Activated T-cell treated with anti-CD3 and anti-CD28 coated beads, Interleukin-2, amount 50 U/mL, for 24 hours (primary cell): ENCODE measurements at regions not wholly inside any gene's neighbourhood (a gene's known extent, or its start where the extent isn't known, plus 50 kb on each side); places are given as distances from the start of the nearest gene placed in this dataset.

Experiments used
- DNase-seq: peaks from one replicate; pipeline ENCODE4 v3.0.0-alpha.2; 2020
- H3K27ac Mint-ChIP-seq: 2 replicates; pipeline ENCODE4 v1.8.0; 2020; ENCODE audit warnings: mild to moderate bottlenecking, mixed read lengths
- H3K27me3 Mint-ChIP-seq: 2 replicates; pipeline ENCODE4 v1.8.0; 2020; ENCODE audit warnings: mixed read lengths
- H3K36me3 Mint-ChIP-seq: 2 replicates; pipeline ENCODE4 v1.8.0; 2020; ENCODE audit warnings: low read depth, mixed read lengths
- H3K4me1 Mint-ChIP-seq: 2 replicates; pipeline ENCODE4 v1.8.0; 2020; ENCODE audit warnings: low read depth, mixed read lengths
- H3K4me3 Mint-ChIP-seq: 2 replicates; pipeline ENCODE4 v1.8.0; 2020; ENCODE audit warnings: mild to moderate bottlenecking, moderate library complexity, mixed read lengths
- H3K9me3 Mint-ChIP-seq: 2 replicates; pipeline ENCODE4 v1.8.0; 2020; ENCODE audit warnings: mixed read lengths

DNA sequence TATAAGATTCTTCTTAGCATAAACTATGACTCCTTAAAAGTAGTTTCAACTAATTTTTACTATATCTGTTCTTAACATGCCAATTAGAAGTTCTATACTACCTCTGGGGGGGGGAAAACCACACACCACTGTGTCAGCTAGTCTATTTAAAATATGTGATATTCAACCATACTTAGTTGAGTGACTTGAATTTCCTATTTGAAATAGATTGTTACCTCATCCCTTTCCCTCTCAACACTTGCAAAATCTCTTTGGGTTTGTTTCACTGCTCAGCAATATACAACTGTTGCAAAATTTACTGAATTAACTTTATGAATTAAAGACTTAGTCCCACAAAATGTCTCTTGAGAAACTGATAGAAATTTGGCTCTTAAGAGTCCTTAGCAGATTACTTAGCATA lies 151.1 kb upstream of the POU5F2 start:
- Mint-ChIP-seq H3K27ac (no peak overlapping the region), H3K36me3 (no peaks in the 10 kb centered on the region), H3K4me1 (peaks cover 5% of the 10 kb centered on the region), H3K9me3 (no peaks in the 10 kb centered on the region), H3K4me3 (no peak overlapping the region), H3K27me3 (no peaks in the 10 kb centered on the region)
- no peak for DNase-seq

DNA sequence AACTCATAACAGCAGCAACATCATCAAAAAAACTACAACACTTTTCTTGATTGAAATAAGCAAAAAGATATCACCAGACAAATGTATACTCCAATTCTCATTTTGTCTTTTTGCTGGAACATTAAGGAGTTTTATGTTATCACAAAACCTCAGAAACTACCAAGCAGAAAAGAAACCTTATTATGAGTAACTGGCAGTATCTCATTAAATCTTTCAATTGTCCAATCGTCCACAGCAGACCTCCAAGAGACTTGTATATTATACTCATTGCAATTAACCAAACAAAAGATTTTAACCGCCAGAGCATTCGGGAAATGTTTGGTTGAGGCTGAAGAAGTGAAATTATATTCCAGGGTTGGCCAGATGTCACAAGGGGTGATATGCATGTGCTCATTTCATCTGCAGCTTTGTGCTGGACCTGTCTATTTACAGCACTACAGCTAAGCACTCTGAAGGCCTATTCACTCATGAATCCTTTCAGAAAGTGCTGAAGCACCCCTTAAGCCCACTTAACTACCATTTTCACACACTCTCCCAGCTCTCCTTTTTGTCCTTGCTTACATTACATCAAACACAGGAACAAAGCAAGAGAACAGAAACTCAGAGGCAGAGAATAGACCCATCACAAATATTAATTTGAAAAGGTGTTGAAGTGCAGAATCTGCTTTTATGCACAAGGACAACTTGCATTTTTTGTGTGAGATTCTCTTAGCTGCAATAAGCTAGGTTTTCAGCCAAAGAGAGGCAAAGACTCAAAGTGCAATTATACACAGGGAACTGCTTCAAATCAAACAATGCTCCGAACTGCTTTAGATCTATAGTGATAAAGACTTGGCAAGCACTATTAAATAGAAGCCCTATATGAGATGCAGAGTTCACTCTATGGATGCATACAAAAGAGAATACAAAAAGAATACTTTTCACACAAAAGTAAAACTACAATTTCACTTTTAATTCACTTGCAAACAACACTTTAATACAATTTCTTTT lies 150.4 kb upstream of the POU5F2 start:
- H3K27ac Mint-ChIP-seq, result no peak overlapping the region
- no peaks in the 10 kb centered on the region for H3K36me3 Mint-ChIP-seq
- no peak overlapping the region for H3K4me3 Mint-ChIP-seq
- DNase-seq, result no peak
- H3K9me3 Mint-ChIP-seq, result no peaks in the 10 kb centered on the region
- H3K4me1 Mint-ChIP-seq, result peaks cover 10% of the 10 kb centered on the region
- no peaks in the 10 kb centered on the region for H3K27me3 Mint-ChIP-seq

DNA sequence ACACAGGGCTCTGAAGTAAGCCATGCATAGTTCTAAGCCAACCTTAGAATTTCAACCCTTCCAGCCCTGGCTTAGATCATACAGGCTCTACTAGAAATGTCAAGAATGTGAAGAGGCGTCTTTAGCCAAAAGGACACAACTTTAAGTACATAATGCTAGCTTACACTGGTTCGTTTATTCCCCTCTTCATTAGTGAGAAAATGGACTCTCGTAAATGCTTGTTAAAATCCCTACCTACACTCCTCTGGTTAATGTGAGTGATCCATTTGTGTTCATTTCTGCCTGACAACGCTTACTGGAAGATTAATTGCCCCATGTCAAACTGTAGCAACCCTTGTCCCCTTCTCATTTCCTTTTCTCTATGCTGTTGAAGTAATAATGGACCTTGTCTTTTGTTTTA lies 149.3 kb upstream of the POU5F2 start:
- H3K36me3 Mint-ChIP-seq, result no peaks in the 10 kb centered on the region
- no peaks in the 10 kb centered on the region for H3K27me3 Mint-ChIP-seq
- no peak for DNase-seq
- no peak overlapping the region for H3K4me3 Mint-ChIP-seq
- H3K9me3 Mint-ChIP-seq, result no peaks in the 10 kb centered on the region
- H3K27ac Mint-ChIP-seq, result no peak overlapping the region
- peaks cover 14% of the 10 kb centered on the region for H3K4me1 Mint-ChIP-seq

DNA sequence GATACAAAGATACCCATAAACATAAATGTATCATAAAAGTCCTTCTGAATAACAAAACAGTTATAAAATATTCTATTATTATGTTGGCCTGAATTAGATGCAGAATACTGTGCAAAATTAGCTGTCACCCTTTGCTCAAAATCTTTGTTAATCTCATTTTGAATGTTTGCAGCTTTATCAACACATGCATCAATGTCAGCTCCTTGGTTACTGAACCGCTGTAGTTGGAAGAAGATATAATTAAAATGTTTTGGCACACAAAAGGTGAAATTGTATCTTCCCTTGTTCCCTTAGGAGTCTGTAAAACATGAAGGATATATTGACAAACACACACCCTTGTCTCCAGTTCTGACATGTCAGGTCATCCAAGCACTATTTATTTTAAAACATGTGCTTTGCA lies 146.3 kb upstream of the POU5F2 start:
- DNase-seq, result no peak
- Mint-ChIP-seq H3K4me1 (peaks cover 15% of the 10 kb centered on the region), H3K36me3 (no peaks in the 10 kb centered on the region), H3K27me3 (no peaks in the 10 kb centered on the region), H3K4me3 (no peak overlapping the region), H3K9me3 (no peaks in the 10 kb centered on the region), H3K27ac (peak overlapping the region; percentile 1)

DNA sequence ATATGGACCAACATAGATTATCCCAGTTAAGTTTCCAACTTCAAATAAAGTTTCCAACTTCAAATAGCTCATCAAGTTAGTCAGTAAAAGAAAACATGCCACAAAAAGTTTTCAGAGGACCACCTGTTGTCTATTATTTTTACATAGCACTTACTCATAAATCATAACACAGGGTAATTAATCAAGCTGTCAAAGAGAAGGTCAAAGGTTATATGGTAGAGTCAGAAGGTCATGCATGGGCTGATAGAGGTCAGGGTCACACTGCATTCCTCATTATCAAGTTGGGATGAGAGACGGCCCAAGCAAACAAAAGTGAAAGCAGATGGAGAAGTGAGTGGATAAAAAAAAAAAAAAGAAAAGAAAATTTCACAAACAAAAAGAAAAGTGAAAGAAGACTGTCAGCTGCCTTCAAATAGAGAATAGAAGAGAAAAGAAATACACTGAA lies 145.5 kb upstream of the POU5F2 start:
- H3K27me3 Mint-ChIP-seq, result no peaks in the 10 kb centered on the region
- H3K4me1 Mint-ChIP-seq, result peaks cover 15% of the 10 kb centered on the region
- DNase-seq, result no peak
- no peak overlapping the region for H3K27ac Mint-ChIP-seq
- no peaks in the 10 kb centered on the region for H3K36me3 Mint-ChIP-seq
- no peaks in the 10 kb centered on the region for H3K9me3 Mint-ChIP-seq
- H3K4me3 Mint-ChIP-seq, result peak overlapping the region; percentile 7

DNA sequence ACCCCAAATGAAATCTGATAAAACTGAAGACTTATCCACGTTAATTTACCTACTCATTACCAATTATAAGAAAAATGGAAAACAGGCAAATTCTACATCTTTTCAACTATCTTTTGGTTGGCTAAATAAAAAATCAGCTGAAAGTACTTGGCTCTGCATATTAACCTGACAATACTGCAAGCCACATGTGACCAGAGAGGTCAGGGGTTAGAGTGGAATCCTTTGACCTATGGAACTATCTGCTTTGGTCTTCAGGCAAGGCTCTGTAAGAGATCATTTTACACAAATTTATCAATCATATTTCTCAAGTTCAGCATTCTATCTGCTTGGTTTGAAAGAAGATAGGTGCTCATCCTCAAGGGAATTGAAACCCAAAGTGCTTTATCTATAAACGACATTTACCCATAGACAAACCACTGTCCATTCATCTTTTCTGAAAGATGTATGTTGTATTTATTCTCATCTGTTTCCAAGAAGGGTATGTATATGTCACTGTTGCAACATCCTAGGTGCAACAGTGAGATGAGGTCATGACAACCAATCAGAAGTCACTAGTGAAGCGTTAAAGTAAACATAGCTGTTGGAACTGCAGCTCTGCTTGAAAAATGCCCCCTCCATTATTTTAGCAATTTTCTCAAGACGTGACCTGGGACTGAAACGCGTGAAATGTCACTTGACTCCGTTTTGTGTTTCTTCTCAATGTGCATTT lies 144.9 kb upstream of the POU5F2 start:
- Mint-ChIP-seq H3K36me3 (peaks cover 2% of the 10 kb centered on the region), H3K4me1 (peaks cover 15% of the 10 kb centered on the region), H3K4me3 (no peak overlapping the region), H3K9me3 (no peaks in the 10 kb centered on the region), H3K27ac (no peak overlapping the region), H3K27me3 (no peaks in the 10 kb centered on the region)
- DNase-seq, result no peak

DNA sequence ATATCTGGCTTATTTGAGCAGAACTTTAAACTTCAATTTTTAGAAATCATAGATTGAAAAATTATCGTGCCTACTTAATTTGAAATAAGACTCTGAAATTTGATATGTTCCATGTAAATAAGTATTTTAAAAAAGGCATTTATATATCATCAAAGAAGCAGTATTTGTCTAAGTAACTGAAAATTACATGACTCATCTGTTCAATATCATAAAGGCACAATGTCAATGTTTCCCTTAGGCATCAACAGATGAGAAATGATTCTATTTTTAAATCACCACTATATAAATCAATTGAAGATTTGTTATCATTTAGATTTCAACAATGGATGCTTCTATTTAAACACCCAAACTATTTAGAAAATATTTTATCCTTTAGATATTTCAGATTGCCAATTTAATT lies 142.9 kb upstream of the POU5F2 start:
- H3K36me3 Mint-ChIP-seq, result peaks cover 9% of the 10 kb centered on the region
- H3K4me3 Mint-ChIP-seq, result no peak overlapping the region
- H3K27ac Mint-ChIP-seq, result no peak overlapping the region
- no peaks in the 10 kb centered on the region for H3K27me3 Mint-ChIP-seq
- H3K9me3 Mint-ChIP-seq, result no peaks in the 10 kb centered on the region
- H3K4me1 Mint-ChIP-seq, result peaks cover 15% of the 10 kb centered on the region
- DNase-seq, result no peak

DNA sequence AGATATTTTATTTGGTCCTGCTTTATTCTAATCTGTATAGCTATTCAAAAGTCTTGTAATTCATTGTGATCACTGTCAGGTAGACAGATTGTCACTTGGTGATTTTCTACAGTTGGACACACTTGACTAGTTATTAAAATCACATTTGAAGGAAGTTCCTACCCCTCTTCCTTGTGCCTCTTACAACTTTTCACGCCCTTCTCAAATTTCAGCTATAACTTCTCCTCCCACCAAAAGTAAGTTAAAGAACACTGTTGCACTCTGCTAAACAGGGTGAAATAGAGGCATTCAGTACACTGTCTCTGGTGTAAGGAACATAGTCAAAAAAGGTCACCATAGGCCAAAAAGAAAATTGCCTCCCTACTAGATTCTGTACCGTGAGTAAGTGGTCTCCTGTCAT lies 142.1 kb upstream of the POU5F2 start:
- no peak overlapping the region for H3K4me3 Mint-ChIP-seq
- H3K27me3 Mint-ChIP-seq, result no peaks in the 10 kb centered on the region
- peaks cover 15% of the 10 kb centered on the region for H3K4me1 Mint-ChIP-seq
- H3K9me3 Mint-ChIP-seq, result no peaks in the 10 kb centered on the region
- peaks cover 16% of the 10 kb centered on the region for H3K36me3 Mint-ChIP-seq
- no peak overlapping the region for H3K27ac Mint-ChIP-seq
- DNase-seq, result no peak

DNA sequence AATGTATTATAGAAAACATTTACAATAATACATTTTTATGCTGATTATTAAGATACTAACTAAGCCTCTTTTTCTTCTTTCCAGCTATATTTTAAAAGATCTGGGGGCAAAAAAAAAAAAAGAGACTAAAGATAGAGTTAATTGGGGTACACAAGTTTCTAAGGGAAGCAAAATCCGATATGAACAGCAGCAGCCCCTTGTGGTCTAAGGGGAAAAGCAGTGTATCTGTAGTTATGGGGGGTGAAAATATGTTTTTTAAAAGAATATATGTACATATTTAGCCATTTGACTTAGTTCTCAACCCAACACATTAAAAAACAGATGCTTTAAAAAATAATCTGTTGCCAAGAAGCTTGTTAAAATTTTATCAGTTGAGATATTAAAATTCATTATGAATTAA lies 134.3 kb upstream of the POU5F2 start:
- no peak overlapping the region for H3K4me3 Mint-ChIP-seq
- H3K27me3 Mint-ChIP-seq, result no peaks in the 10 kb centered on the region
- H3K9me3 Mint-ChIP-seq, result no peaks in the 10 kb centered on the region
- peaks cover 53% of the 10 kb centered on the region for H3K36me3 Mint-ChIP-seq
- H3K4me1 Mint-ChIP-seq, result peaks cover 15% of the 10 kb centered on the region
- DNase-seq, result no peak
- no peak overlapping the region for H3K27ac Mint-ChIP-seq

DNA sequence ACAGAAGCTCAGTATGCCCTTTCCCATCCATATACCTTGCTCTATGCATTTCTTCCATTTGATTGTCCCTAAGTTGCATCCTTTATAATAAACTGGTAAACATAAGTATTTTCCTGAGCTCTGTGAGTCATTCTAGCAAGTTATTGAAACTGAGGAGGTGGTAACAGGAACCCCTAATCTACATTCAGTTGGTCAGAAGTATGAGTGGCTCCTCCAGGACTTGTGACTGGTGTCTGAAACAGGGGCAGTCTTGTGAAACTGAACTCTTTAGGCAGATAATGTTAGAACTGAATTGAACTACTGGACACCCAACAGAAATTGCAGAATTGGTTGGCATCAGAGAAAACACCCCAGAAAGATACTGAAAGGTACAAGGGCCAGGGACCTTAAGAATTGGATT lies 133.1 kb upstream of the POU5F2 start:
- Mint-ChIP-seq H3K36me3 (peaks cover 60% of the 10 kb centered on the region), H3K4me3 (no peak overlapping the region), H3K4me1 (peaks cover 15% of the 10 kb centered on the region), H3K9me3 (no peaks in the 10 kb centered on the region), H3K27ac (peak overlapping the region; percentile 28), H3K27me3 (no peaks in the 10 kb centered on the region)
- DNase-seq, result no peak

DNA sequence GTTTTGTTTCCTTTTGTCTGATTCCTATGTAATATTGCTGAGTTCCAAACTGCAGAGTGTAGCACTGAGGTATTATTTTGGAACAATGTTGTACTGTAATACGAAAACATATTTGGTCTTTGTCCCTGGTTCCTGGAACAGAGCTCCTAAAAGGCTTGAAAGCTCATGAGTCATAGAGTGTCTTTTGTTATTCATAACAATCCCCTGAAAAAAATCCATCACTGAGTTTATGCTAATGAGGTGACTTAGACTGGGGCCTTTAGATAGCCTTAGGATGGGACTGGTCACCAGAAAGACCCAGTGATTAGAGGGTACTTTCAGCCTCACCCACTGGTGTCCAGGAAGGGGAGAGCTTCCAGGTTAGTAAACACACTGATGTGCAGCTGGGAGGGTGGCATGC lies 132.7 kb upstream of the POU5F2 start:
- Mint-ChIP-seq H3K4me1 (peaks cover 15% of the 10 kb centered on the region), H3K36me3 (peaks cover 57% of the 10 kb centered on the region), H3K27me3 (no peaks in the 10 kb centered on the region), H3K27ac (peak overlapping the region; percentile 45), H3K4me3 (no peak overlapping the region), H3K9me3 (no peaks in the 10 kb centered on the region)
- DNase-seq, result no peak

DNA sequence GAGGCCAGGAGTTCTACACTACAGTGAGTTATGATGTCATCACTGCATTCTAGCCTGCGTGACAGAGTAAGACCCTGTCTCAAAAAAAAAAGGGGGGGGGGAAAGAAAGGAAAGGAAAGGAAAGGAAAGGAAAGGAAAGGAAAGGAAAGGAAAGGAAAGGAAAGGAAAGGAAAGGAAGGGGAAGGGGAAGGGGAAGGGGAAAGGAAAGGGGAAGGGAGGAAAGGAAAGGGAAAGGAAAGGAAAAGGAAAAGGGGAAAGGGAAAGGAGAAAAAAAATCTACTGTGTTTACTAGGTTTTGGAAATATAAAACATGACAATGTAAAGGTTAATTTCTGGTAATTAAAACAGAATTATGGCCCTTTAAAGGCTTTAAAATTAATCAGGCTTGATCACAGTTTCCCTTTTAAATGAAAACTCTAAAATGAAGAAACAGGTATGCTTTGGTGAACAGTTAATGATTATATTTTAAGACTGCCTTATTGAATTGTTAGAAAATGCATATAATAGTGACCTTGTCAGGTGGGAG lies 131.9 kb upstream of the POU5F2 start:
- Mint-ChIP-seq H3K27me3 (no peaks in the 10 kb centered on the region), H3K4me1 (peaks cover 15% of the 10 kb centered on the region), H3K9me3 (no peaks in the 10 kb centered on the region), H3K36me3 (peaks cover 54% of the 10 kb centered on the region), H3K4me3 (no peak overlapping the region), H3K27ac (peak overlapping the region; percentile 45)
- DNase-seq, result no peak

DNA sequence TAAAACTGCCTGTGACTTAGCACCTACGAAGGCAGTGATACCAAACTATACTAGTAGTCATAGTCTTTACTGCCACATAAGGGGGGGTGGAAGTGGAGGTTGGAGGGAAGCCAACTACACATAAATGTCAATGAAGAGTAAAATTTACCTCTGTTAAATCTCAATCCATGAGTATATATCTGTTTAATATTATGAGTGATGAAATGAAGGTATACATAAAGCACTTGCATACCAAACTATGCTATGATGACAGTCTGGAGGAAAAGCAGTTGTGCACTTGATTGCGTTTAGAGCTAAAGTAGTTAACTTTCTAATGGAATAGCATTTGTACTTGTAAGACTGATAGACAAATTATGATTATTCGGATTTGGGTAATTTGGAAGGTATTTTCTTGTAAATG lies 129.2 kb upstream of the POU5F2 start:
- DNase-seq, result no peak
- H3K4me1 Mint-ChIP-seq, result peaks cover 15% of the 10 kb centered on the region
- H3K36me3 Mint-ChIP-seq, result peaks cover 53% of the 10 kb centered on the region
- no peaks in the 10 kb centered on the region for H3K27me3 Mint-ChIP-seq
- H3K9me3 Mint-ChIP-seq, result no peaks in the 10 kb centered on the region
- no peak overlapping the region for H3K4me3 Mint-ChIP-seq
- no peak overlapping the region for H3K27ac Mint-ChIP-seq

DNA sequence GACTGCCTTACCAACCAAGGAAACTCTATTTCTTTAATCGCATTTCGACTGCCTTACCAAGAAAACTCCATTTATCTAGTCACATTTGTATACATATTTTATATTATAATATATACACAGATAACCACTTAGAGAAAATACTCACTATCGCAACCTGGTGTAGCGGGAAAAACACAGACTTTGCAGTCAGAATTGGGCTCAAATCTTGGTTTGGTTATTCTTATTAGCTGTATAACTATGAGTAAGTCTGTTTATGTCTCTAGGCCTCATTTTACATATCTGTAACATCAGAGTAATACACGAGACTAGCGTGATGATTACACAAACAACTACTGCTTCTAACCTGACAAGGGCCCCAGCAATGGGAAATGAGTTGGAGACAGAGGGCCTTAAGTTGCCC lies 127.5 kb upstream of the POU5F2 start:
- no peaks in the 10 kb centered on the region for H3K27me3 Mint-ChIP-seq
- peaks cover 56% of the 10 kb centered on the region for H3K36me3 Mint-ChIP-seq

DNA sequence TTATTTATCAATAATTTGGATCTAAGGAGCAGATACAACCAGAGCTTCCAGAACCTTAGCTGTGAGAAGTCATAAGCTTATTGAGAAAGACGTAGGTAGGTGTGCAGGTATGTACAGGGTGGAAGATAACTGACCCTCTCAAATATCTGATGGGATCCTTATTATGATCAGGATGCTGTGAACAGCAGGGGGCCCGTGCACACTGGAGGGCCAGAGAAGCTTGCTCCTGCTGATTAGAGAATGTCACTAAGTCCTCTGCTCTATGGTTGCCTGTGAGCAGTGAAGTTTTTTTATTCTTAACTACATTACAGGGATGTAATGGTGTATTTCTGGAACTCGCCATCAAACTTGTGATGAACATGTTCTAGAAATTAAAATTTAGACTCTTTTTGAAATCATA lies 108.9 kb upstream of the POU5F2 start:
- DNase-seq, result no peak
- H3K27ac Mint-ChIP-seq, result no peak overlapping the region
- peaks cover 5% of the 10 kb centered on the region for H3K9me3 Mint-ChIP-seq
- H3K4me3 Mint-ChIP-seq, result no peak overlapping the region
- no peaks in the 10 kb centered on the region for H3K27me3 Mint-ChIP-seq
- peaks cover 26% of the 10 kb centered on the region for H3K36me3 Mint-ChIP-seq
- H3K4me1 Mint-ChIP-seq, result no peaks in the 10 kb centered on the region

More for the DNA sequence above, 127.5 kb upstream of the POU5F2 start:
- no peak overlapping the region for H3K27ac Mint-ChIP-seq
- H3K4me1 Mint-ChIP-seq, result peaks cover 4% of the 10 kb centered on the region
- no peak for DNase-seq
- H3K9me3 Mint-ChIP-seq, result no peaks in the 10 kb centered on the region
- no peak overlapping the region for H3K4me3 Mint-ChIP-seq
